ENCODE measurements at regions not wholly inside any gene's neighbourhood (a gene's known extent, or its start where the extent isn't known, plus 50 kb on each side); places are given as distances from the start of the nearest gene placed in this dataset.
"Not testable (repeated sequence)": the region's sequence is repeated elsewhere in the genome, so short reads cannot be mapped to it uniquely, and the experiment has no call there.

DNA sequence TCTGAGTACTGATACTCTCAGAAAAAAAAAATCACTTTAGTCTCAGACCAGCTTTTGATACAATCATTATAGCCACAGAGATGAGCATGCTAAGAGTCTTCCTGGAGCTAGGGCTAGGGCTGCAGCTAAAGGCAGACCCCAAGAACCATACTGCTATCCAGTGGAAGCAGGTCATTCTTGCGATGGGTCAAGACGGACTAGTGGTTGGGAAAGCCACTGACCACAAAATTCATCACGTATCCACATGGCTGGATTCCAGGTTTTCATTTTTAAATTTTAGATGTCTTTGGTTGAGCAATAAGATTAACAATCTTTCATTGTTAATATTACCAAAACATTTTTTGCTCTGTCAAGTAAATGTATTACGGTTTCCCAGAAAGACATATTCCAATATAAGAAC lies 598.1 kb downstream of the DNAH5 start:
- no peak for DNase-seq (ENCODE audit: low read depth in 2 of 2)

DNA sequence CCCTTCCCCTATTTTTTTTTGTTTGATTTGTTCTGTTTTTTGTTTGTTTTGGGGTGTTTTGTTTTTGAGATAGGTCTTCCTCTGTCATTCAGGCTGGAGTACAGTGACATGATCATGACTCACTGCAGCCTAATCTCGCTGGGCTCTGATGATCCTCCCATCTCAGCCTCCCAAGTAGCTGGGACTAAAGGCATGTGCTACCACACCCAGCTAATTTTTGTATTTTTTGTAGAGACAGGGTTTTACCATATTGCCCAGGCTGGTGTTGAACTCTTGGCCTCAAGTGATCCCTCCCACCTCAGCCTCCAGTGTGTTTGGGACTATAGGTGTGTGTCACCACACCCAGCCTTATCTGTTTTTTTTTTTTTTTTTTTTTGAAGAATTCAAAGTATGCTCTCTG lies 605.4 kb downstream of the DNAH5 start:
- DNase-seq (ENCODE audit: low read depth in 2 of 2), result no peak

DNA sequence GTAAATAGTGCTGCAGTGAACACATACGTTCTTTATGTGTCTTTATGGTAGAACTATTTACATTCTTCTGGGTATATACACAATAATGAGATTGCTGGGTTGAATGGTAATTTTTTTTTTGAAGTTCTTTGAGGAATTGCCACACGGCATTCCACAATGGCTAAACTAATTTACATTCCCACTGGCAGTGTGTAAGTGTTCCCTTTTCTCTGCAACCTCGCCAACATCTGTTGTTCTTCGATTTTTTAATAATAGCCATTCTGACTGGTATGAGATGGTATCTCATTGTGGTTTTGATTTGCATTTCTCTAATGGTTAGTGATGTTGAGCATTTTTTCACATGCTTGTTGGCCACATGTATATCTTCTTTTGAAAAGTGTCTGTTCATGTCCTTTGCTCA lies 609.5 kb downstream of the DNAH5 start:
- not testable (repeated sequence) for DNase-seq (ENCODE audit: low read depth in 2 of 2)

DNA sequence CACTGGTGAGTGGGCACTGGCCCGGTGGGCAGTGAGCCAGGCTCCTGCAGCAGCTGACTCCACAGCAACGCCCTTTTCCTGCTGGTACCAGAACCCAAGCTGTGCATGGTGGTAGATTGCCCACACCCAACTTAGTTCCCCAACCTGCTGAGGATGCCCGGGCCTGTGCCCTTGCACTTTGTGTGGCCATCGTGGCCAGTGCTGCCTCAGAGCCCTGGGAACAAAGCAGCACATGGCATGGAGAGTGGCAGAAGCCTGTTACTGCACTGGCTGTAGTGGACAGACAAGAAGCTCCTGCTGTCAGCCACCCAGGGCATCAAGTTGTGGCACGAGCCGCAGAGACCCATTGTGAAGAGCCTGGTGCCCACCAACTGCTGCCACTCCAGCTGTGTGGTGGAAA lies 612.9 kb downstream of the DNAH5 start:
- DNase-seq (ENCODE audit: low read depth in 2 of 2), result no peak

DNA sequence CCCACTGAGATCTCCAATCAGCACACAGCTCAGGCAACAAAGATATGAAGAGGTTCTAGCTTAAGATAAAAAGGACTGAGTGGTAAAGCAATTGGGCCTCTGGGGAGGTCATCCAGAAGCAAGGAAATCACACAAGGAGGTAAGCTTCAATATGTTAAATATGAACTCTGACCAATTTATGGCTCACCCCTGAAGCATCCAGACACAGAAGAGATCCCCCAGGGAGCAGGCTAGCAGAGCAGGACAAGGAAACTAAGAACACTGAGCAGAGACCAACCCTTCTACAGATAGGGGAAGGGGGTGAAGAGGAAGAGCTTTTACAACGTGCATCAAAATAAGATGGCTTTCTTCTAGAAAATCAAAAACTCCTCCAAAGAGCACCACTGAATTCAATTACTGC lies 616.2 kb downstream of the DNAH5 start:
- no peak for DNase-seq (ENCODE audit: low read depth in 2 of 2)

DNA sequence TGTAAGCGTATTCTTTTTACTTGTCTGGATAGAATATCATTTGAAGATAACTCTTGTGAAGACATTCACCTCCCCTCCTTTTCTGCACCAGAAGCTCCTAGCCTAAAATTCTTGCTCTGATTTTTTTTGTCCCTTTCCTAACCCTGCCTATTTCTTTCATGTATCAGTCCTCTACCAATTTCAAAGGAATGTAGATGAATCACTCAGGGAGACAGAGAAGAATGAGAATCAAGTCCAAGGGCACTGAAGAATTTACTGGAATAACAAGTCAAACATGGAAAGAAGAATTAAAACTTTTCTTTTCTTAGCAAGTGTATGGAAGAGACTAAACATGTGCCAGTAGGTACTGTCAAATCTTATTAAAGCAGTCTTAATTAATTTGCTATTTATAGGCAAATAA lies 618.7 kb downstream of the DNAH5 start:
- DNase-seq (ENCODE audit: low read depth in 2 of 2), result no peak

DNA sequence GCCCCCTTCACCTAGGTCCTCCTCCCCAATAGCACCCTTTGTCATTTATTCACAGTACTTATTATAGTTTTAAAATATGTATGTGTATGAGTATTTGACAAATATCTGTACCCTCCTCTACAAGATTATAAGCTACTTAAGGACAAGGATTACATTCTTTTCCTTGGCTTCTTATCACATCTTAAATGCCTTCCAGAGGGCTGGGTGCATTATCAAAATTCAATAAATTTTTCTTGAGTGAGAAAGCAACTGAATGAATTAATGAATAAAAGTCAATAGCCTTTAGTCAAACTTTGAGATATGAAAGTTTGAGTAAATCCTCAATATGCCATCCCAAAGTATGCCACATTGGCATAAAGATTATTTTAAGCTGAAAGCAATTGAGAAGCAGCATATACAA lies 621.7 kb downstream of the DNAH5 start:
- no peak for DNase-seq (ENCODE audit: low read depth in 2 of 2)

DNA sequence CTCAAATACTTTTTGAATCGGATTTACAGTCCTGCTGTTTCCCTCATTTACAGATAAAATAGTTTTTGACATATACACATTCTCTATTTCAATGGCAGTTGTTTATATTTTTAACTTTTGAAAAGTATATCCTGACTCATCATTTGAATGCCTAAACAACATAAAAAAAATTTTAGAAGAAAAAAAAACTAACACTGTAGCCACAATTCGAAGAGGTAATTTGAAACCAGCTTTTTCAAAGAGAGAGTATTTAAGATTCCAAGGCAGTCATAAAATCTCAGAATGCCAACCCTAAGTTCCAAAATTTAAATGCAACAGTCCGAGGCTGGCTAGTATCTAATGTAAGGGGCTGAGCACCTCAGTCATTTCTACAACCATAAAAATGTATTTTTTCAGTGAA lies 626.8 kb downstream of the DNAH5 start:
- DNase-seq (ENCODE audit: low read depth in 2 of 2), result no peak

DNA sequence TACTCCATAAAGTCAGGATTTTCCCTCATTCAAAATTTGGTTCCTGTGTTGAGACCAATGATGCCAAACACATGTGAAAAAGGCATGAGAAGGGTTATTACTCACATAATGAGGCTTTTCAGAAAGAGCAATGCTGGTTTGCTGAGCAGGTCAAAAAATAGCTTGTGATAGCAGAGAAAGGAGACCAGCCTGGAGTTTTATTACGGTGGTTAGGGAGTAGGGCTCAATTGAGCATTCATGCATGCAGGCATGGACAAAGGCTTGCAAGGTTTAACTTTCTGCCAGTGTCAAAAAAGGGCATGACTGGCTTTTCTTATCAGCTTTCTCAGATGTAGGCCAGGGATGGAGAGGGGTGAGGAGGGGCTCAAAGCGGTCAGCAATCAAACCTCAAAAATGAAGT lies 628.3 kb downstream of the DNAH5 start:
- no peak for DNase-seq (ENCODE audit: low read depth in 2 of 2)

DNA sequence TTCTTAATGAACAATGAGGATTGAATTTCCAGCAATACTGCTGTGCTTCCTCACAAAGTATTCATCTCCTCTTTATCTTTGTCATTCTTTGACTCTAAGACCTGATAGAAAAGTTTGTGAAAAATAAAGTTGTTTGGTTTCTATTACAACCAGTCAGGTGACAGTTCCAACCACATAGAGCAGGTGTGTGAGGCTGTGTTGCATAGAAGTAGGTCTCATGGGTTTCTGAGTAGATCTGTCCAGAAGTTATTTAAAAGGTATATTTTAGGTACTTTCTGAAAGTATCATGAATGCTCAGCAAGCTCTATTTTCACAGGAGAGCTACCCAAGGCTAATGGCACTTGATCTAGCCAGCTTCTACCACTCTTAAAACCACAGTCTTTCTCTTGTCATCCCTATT lies 637.0 kb downstream of the DNAH5 start:
- DNase-seq (ENCODE audit: low read depth in 2 of 2), result no peak

DNA sequence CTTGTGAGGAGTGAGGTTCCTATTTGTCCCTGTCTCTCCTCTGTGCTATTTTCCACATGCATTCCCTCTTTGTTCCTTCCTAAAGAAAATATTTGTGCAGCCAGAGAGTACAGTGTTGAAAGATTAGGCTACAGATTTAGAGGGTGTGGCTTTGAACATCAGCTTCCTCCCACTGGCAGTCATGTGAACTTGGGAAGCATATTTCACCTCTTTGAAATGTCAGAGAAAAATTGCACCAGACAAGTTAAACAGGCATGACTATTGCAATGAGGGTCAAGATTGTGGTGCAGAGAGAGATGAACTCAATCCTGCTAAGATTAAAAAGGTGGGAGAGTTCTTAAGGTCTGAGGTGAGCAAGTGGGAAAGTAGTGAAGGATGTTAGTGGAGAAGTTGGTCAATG lies 641.0 kb downstream of the DNAH5 start:
- no peak for DNase-seq (ENCODE audit: low read depth in 2 of 2)

DNA sequence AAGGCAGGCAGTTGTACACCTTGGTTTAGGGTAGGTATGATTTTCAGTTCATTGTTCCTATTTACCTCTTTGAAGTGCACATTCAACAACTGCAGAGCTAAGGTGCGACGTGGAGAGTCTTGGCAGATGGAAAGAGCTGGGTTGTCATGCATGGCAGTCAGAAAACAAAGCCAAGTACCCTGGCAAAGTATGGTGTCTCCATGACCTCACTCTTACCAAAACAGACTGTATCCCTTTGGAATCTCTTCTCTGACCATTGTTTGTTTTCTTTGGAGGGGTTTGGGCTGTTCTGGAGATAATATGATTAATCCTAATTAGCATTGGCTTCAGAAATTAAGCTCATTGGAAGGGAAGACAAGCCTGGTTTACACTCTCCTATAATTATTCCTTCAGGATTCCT lies 665.7 kb downstream of the DNAH5 start:
- DNase-seq (ENCODE audit: low read depth in 2 of 2), result no peak

DNA sequence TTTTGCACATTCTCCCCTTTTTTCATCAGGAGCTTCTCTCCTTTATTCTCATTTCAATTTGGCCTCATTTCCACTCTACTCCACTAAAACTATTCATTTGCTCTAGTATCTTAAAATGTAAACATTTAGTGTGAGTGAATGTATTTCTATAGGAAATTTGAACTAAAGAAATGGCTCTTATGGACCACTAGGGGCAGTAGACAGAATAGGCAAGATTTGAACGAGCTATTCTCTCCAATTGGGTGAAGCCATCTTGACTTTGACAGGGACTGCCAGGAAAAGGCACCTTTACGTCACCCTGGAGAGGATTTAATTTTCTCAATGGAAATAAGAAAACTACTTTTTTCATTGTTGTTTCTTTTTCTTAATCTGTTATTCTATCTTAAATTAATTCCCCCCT lies 666.3 kb downstream of the DNAH5 start:
- no peak for DNase-seq (ENCODE audit: low read depth in 2 of 2)

DNA sequence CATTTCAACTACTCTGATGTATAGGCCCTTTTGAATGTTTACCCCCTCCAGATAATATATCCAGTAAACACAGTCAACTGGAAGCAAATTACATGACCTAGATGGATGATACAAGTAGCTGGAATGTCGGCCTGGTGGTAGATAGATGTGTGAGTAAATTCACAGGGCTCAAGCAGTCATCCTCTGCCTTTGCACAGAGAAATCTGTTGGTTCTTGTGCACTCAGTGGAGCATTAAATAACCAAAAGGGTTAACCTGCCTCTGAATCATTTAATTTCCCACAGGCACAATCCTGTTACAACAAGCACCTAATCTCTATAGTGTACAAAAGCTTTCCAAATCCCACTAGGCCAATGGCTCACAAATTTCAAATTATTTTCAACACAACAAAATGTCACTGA lies 668.3 kb downstream of the DNAH5 start:
- no peak for DNase-seq (ENCODE audit: low read depth in 2 of 2)

DNA sequence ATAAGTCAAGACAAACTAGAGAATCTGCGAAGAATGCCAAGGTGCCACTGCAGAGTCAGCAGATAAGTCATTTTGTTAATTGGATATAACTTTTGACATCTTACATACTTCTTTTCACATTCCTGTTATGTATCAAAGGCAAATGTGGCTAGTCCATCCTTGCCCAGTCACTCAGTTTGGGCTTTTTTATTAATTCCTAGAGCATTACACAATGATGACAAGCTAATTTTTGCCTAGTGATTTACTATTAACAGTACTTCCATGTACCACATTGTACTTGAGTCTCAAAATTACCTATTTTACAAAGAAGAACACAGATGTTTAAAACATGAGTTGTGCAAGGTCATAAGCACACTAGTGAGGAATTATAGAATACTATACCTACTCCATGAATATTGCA lies 680.8 kb downstream of the DNAH5 start:
- no peak for DNase-seq (ENCODE audit: low read depth in 2 of 2)

DNA sequence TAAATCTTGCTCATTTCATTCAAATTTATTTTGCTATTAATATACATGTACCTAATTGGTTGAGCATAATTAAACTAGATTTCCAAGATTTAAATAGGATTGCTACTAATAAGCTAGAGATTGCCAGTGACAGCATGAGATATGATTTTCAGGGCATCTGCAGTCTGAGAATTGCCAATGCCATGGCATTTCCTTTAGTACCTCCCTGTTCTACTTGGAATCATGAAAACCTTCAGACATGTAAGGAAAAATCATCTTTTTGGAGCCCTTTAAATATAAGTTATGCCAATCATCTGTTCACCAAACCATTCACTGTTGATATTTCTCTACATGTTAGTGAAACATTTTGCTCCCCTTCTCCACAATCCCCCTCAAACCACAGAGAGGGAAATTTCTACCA lies 691.4 kb downstream of the DNAH5 start:
- DNase-seq (ENCODE audit: low read depth in 2 of 2), result no peak

DNA sequence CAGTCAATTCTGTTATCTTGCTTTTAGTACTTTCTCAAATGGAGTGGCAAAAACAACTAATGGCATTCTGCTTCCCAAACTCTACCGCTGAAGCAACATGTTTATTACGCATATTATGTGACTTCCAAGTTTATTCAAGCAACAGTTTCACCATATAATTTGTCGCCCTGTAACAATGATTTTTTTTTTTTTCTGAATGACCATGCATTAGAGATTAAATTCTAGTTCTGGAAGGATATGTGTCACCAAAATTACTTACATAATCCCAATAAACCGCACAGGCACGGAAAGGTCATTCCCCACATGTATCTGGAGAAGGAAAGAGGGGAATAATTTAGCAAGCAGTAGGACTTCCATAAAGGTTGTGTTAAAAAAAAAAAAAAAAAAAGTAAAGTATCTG lies 691.8 kb downstream of the DNAH5 start:
- no peak for DNase-seq (ENCODE audit: low read depth in 2 of 2)

DNA sequence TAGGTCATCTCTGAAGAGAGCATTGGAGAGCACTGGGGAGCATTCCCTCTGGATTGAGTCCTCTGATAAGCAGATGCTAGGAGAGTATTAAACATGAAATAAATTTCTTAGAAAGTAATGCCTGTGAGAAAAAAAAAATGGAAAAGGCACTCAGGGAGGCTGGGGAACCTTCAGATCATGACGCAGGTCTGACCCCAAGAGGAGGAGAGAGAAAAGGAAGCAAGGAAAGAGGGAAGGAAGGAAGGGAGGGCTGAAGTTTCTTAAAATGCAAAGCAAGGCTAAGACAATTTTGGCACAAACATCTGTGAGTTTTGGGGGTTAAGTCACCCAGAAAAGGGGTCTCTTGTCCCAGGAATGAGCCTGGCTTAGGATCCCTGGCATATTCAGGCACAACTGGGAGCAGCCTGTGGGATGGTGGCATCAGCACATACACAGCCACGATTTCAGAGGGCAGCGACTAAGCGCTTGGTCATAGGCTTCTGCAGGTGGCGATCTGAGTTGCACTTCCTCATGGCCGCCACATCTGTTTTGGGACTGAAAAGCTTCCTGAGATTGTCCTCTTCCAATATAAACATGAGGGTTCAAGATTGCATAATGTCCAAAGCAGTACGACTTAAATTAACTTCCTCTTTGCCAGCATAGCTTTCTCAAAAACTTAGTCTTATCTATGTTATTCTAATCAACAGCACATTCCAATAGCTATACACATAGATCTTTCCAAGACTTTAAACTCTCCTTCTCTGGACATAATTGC lies 692.7 kb downstream of the DNAH5 start:
- no peak for DNase-seq (ENCODE audit: low read depth in 2 of 2)

DNA sequence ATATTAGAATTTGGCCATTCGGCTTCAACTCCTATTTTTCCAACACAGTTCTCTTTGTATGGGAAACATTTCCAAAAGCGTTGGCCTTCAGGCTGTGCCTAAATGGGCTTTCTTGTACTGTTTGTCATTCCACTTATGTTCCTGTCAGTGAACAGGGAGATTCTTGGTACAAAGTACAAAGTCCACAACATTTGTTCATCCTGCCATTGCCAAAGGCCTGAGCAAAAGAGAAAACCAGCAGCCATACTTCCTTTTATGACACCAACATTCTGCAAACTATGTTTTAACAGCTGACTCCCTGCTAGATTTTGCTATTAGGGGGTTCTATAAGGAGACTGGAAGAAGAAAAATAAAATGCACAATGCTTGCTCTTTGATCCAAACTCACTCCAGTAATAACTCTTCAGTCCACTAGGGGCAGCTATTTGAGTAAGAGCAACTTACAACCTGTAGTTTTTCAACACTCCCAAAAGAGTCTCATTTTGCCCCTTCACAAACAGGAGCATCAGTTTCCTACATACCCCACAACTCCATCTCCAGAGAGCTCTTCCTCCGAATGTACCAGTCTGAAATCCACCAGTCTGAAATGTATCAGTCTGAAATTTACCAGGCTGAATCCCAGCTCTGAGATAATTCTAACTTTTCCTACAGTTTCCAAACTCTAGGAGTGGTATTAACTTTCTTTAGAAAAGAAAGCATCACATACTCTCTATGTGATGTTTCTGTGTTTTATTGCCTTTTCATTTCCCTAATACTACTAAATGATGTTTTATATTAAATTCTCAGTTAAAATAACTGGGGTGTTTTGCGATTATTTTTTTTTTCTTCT lies 693.8 kb downstream of the DNAH5 start:
- DNase-seq (ENCODE audit: low read depth in 2 of 2), result no peak

DNA sequence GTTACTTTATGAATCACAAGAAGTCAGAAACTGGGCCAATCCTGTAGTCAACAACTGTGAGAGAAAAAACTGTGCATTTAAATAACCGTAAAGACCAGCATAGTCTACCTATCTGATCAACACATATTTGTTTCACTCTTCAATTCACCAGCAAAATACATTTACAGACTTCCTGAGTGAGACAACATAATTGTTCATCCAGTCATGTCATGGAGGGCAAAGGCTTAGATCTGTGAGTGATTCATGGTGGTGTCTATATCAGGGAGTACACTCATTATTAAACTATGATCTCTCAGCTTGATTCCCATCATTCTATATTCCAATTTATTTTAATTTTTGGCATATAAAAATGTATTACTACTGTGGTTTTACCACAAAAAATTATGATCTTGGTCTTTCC lies 694.6 kb downstream of the DNAH5 start:
- no peak for DNase-seq (ENCODE audit: low read depth in 2 of 2)

DNA sequence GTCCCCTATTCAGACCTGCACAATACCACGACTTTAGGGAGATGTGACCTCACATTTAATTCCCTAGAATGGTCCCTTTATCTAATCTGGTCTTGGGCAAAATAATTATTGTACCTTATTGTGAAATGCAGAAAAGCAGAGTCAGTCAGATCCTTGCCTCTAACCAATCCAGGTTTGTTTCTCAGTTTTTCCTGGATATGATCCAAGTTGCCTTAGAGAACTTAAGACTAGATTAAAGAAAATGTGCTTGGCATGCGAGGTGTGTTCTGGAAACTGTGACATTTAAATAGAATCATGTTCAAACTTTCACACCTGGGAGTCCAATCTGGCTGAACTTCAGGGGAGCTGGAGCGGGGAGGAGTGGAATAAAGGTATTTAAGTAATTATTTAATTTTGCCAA lies 696.2 kb downstream of the DNAH5 start:
- no peak for DNase-seq (ENCODE audit: low read depth in 2 of 2)

DNA sequence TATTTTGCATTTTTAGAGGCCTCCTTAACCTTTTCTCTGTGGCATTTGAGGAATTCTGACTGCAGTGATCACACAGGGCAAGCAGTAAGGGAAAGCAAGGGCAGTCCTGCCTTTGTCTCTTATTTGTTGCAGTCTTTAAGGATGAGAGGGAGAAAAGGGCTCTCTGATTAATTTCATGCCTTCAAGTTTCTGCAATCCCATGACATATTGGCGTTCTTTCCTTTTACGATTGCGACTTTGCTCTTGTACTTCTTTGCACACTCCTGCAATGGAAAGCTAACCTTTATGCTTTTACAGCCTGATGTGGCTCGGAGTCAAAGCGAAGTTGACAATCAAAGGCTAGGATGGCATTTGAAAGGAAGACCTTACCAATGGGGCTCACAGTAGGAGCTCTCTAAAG lies 698.4 kb downstream of the DNAH5 start:
- DNase-seq (ENCODE audit: low read depth in 2 of 2), result no peak

DNA sequence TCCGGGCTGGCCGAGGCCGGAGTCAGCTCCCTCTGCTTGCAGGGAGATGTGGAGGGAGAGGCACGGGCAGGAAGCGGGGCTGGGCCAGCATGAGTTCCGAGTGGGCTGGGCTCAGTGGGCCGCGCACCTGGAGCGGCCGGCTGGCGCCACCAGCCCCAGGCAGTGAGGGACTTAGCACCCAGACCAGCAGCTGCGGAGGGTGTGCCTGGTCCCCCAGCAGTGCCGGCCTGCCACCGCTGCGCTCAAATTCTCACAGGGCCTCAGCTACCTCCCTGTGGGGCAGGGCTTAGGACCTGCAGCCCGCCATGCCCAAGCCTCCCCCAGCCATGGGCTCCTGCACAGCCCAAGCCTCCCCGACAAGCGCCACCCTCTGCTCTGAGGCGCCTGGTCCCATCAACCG lies 700.3 kb downstream of the DNAH5 start:
- no peak for DNase-seq (ENCODE audit: low read depth in 2 of 2)

DNA sequence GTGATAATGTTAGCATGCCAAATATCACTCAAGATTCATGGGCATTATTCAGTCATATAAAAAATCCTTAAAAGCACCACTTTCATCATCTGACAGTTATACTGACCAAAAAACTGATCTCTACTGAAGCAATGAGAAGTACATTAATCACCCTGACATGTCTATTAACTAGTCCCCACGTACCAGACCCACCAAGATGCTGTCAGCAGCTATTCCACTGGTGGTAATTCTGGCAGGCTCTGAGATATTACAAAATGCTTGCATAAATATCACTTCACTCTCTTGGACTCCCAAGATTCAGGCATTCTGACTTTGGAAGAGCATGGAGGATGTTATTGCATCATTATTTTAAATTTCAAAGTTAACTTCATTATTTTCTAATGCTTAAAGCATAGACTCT lies 717.0 kb downstream of the DNAH5 start:
- no peak for DNase-seq (ENCODE audit: low read depth in 2 of 2)
